HL-60 (cell line): ENCODE measurements at regions not wholly inside any gene's neighbourhood (a gene's known extent, or its start where the extent isn't known, plus 50 kb on each side); places are given as distances from the start of the nearest gene placed in this dataset.

Experiments
- DNase-seq, 2 experiments: peaks; one replicate each; pipeline ENCODE4 v3.0.0-alpha.2; 2010 to 2020; ENCODE audit warnings: low read depth in 1 of 2, low spot score in 1 of 2
- H3K27ac ChIP-seq: fragments of 250-450 bp; sonication (Bioruptor Pico); replicated peaks from 2 replicates; pipeline ENCODE4 v1.5.1; 2020; ENCODE audit warnings: mild to moderate bottlenecking, moderate library complexity
- H3K27me3 ChIP-seq: fragments of 250-450 bp; sonication (Bioruptor Pico); 2 replicates; pipeline ENCODE4 v1.5.1; 2021; ENCODE audit warnings: mild to moderate bottlenecking, moderate library complexity; ENCODE audit not compliant: insufficient read depth, poor library complexity, severe bottlenecking
- H3K4me3 ChIP-seq: replicated peaks from 2 replicates; pipeline ENCODE4 v1.5.1; 2011; ENCODE audit warnings: mild to moderate bottlenecking, control low read depth, low read length; ENCODE audit not compliant: insufficient read depth
- CTCF ChIP-seq: IDR thresholded peaks from one replicate; pipeline ENCODE4 v1.5.1; 2011; ENCODE audit warnings: low read length, control low read depth, inconsistent platforms; ENCODE audit not compliant: insufficient read depth
- GABPA ChIP-seq: IDR thresholded peaks from 2 replicates; pipeline ENCODE4 v1.6.1; 2012; ENCODE audit warnings: low read depth
- POLR2AphosphoS5 ChIP-seq: IDR thresholded peaks from 2 replicates; pipeline ENCODE4 v1.6.1; 2012; ENCODE audit warnings: low read depth
- REST ChIP-seq: IDR thresholded peaks from 2 replicates; pipeline ENCODE4 v1.6.1; 2012; ENCODE audit warnings: low read depth; ENCODE audit not compliant: insufficient replicate concordance
- SPI1 ChIP-seq: IDR thresholded peaks from 2 replicates; pipeline ENCODE4 v1.6.1; 2012; ENCODE audit warnings: low read depth, mild to moderate bottlenecking, borderline replicate concordance

GRCh38 chr3:72558001-72558400 lies 290.2 kb downstream of the SHQ1 start:
- peak overlapping the region; percentile 32 for H3K27ac ChIP-seq
- no peak overlapping the region for H3K4me3 ChIP-seq
- DNase-seq, result no peak
- H3K27me3 ChIP-seq, result no peaks in the 10 kb centered on the region
- TF ChIP-seq GABPA (no peak), REST (no peak)

- DNase-seq, result no peak
- Histone ChIP-seq H3K27ac (no peak overlapping the region), H3K27me3 (no peaks in the 10 kb centered on the region), H3K4me3 (no peak overlapping the region)
- no peak for TF ChIP-seq REST
- no peak for TF ChIP-seq GABPA
- no peak for TF ChIP-seq CTCF
- no peak for TF ChIP-seq SPI1
- TF ChIP-seq POLR2AphosphoS5, result no peak
Observed at GRCh38 chr3:72555714-72556113, 292.5 kb downstream of the SHQ1 start.

GRCh38 chr3:72554689-72555088 lies 293.6 kb downstream of the SHQ1 start:
- Histone ChIP-seq H3K27me3 (no peaks in the 10 kb centered on the region), H3K27ac (no peak overlapping the region), H3K4me3 (no peak overlapping the region)
- TF ChIP-seq GABPA (no peak), POLR2AphosphoS5 (no peak), CTCF (no peak), REST (no peak), SPI1 (no peak)
- DNase-seq, result no peak

GRCh38 chr3:72553298-72553697 lies 294.9 kb downstream of the SHQ1 start:
- TF ChIP-seq POLR2AphosphoS5, result no peak
- TF ChIP-seq REST, result no peak
- no peak for TF ChIP-seq SPI1
- TF ChIP-seq CTCF, result no peak
- TF ChIP-seq GABPA, result no peak
- Histone ChIP-seq H3K4me3 (no peak overlapping the region), H3K27ac (no peak overlapping the region), H3K27me3 (no peaks in the 10 kb centered on the region)
- DNase-seq, result no peak
